ENCODE measurements at regions not wholly inside any gene's neighbourhood (a gene's known extent, or its start where the extent isn't known, plus 50 kb on each side); places are given as distances from the start of the nearest gene placed in this dataset.
A peak's percentile ranks its signal among the peaks of the same experiment; 100 is the strongest.

GRCh38 chr10:89122433-89123051 lies 84.6 kb downstream of the CH25H start:
- no peak overlapping the region for H3K4me3 ChIP-seq (ENCODE audit: low read length in 3 of 3)
- H3K9ac ChIP-seq (ENCODE audit: low read depth in 1 of 3, low read length in 3 of 3): no peak overlapping the region
- no peaks in the 10 kb centered on the region for H3K4me1 ChIP-seq (ENCODE audit: control insufficient read depth in 3 of 3, insufficient read depth in 3 of 3, low read length in 3 of 3)
- H3K27ac ChIP-seq (ENCODE audit: low read depth, low read length): peak overlapping the region; percentile 57
- no peaks in the 10 kb centered on the region for H3K36me3 ChIP-seq (ENCODE audit: control insufficient read depth in 3 of 3, insufficient read depth in 3 of 3, low read length in 3 of 3)
- no peaks in the 10 kb centered on the region for H3K9me3 ChIP-seq (ENCODE audit: control insufficient read depth in 3 of 3, low read length in 3 of 3)
- no peaks in the 10 kb centered on the region for H3K27me3 ChIP-seq (ENCODE audit: control insufficient read depth in 3 of 3, insufficient read depth in 3 of 3, low read length in 3 of 3)

GRCh38 chr10:89121764-89122020 lies 85.4 kb downstream of the CH25H start:
- no peak overlapping the region for H3K27ac ChIP-seq (ENCODE audit: low read depth, low read length)
- no peaks in the 10 kb centered on the region for H3K27me3 ChIP-seq (ENCODE audit: control insufficient read depth in 3 of 3, insufficient read depth in 3 of 3, low read length in 3 of 3)
- no peaks in the 10 kb centered on the region for H3K36me3 ChIP-seq (ENCODE audit: control insufficient read depth in 3 of 3, insufficient read depth in 3 of 3, low read length in 3 of 3)
- no peak overlapping the region for H3K4me3 ChIP-seq (ENCODE audit: low read length in 3 of 3)
- no peak overlapping the region for H3K9ac ChIP-seq (ENCODE audit: low read depth in 1 of 3, low read length in 3 of 3)
- H3K4me1 ChIP-seq (ENCODE audit: control insufficient read depth in 3 of 3, insufficient read depth in 3 of 3, low read length in 3 of 3): no peaks in the 10 kb centered on the region
- no peaks in the 10 kb centered on the region for H3K9me3 ChIP-seq (ENCODE audit: control insufficient read depth in 3 of 3, low read length in 3 of 3)

- Histone ChIP-seq H3K36me3 (ENCODE audit: control insufficient read depth in 3 of 3, insufficient read depth in 3 of 3, low read length in 3 of 3) (no peaks in the 10 kb centered on the region), H3K9me3 (ENCODE audit: control insufficient read depth in 3 of 3, low read length in 3 of 3) (no peaks in the 10 kb centered on the region), H3K27ac (ENCODE audit: low read depth, low read length) (no peak overlapping the region), H3K27me3 (ENCODE audit: control insufficient read depth in 3 of 3, insufficient read depth in 3 of 3, low read length in 3 of 3) (no peaks in the 10 kb centered on the region), H3K4me1 (ENCODE audit: control insufficient read depth in 3 of 3, insufficient read depth in 3 of 3, low read length in 3 of 3) (no peaks in the 10 kb centered on the region), H3K9ac (ENCODE audit: low read depth in 1 of 3, low read length in 3 of 3) (no peak overlapping the region), H3K4me3 (ENCODE audit: low read length in 3 of 3) (no peak overlapping the region)
These were observed 86.0 kb downstream of the CH25H start for GRCh38 chr10:89120931-89121763.

GRCh38 chr10:89119651-89120050 lies 87.5 kb downstream of the CH25H start:
- H3K36me3 ChIP-seq (ENCODE audit: control insufficient read depth in 3 of 3, insufficient read depth in 3 of 3, low read length in 3 of 3): no peaks in the 10 kb centered on the region
- no peaks in the 10 kb centered on the region for H3K4me1 ChIP-seq (ENCODE audit: control insufficient read depth in 3 of 3, insufficient read depth in 3 of 3, low read length in 3 of 3)
- H3K9ac ChIP-seq (ENCODE audit: low read depth in 1 of 3, low read length in 3 of 3): no peak overlapping the region
- no peak overlapping the region for H3K27ac ChIP-seq (ENCODE audit: low read depth, low read length)
- H3K27me3 ChIP-seq (ENCODE audit: control insufficient read depth in 3 of 3, insufficient read depth in 3 of 3, low read length in 3 of 3): no peaks in the 10 kb centered on the region
- no peak overlapping the region for H3K4me3 ChIP-seq (ENCODE audit: low read length in 3 of 3)
- H3K9me3 ChIP-seq (ENCODE audit: control insufficient read depth in 3 of 3, low read length in 3 of 3): no peaks in the 10 kb centered on the region

- Histone ChIP-seq H3K4me1 (ENCODE audit: control insufficient read depth in 3 of 3, insufficient read depth in 3 of 3, low read length in 3 of 3) (no peaks in the 10 kb centered on the region), H3K4me3 (ENCODE audit: low read length in 3 of 3) (no peak overlapping the region), H3K36me3 (ENCODE audit: control insufficient read depth in 3 of 3, insufficient read depth in 3 of 3, low read length in 3 of 3) (no peaks in the 10 kb centered on the region), H3K9ac (ENCODE audit: low read depth in 1 of 3, low read length in 3 of 3) (no peak overlapping the region), H3K27ac (ENCODE audit: low read depth, low read length) (no peak overlapping the region), H3K27me3 (ENCODE audit: control insufficient read depth in 3 of 3, insufficient read depth in 3 of 3, low read length in 3 of 3) (no peaks in the 10 kb centered on the region), H3K9me3 (ENCODE audit: control insufficient read depth in 3 of 3, low read length in 3 of 3) (no peaks in the 10 kb centered on the region)
These were observed 89.0 kb downstream of the CH25H start for GRCh38 chr10:89118091-89118490.

- Histone ChIP-seq H3K9me3 (ENCODE audit: control insufficient read depth in 3 of 3, low read length in 3 of 3) (no peaks in the 10 kb centered on the region), H3K27me3 (ENCODE audit: control insufficient read depth in 3 of 3, insufficient read depth in 3 of 3, low read length in 3 of 3) (no peaks in the 10 kb centered on the region), H3K4me1 (ENCODE audit: control insufficient read depth in 3 of 3, insufficient read depth in 3 of 3, low read length in 3 of 3) (no peaks in the 10 kb centered on the region), H3K36me3 (ENCODE audit: control insufficient read depth in 3 of 3, insufficient read depth in 3 of 3, low read length in 3 of 3) (no peaks in the 10 kb centered on the region), H3K9ac (ENCODE audit: low read depth in 1 of 3, low read length in 3 of 3) (no peak overlapping the region), H3K4me3 (ENCODE audit: low read length in 3 of 3) (no peak overlapping the region), H3K27ac (ENCODE audit: low read depth, low read length) (no peak overlapping the region)
These were observed 91.1 kb downstream of the CH25H start for GRCh38 chr10:89115876-89116627.

- Histone ChIP-seq H3K4me1 (ENCODE audit: control insufficient read depth in 3 of 3, insufficient read depth in 3 of 3, low read length in 3 of 3) (no peaks in the 10 kb centered on the region), H3K27ac (ENCODE audit: low read depth, low read length) (no peak overlapping the region), H3K4me3 (ENCODE audit: low read length in 3 of 3) (no peak overlapping the region), H3K9ac (ENCODE audit: low read depth in 1 of 3, low read length in 3 of 3) (no peak overlapping the region), H3K9me3 (ENCODE audit: control insufficient read depth in 3 of 3, low read length in 3 of 3) (no peaks in the 10 kb centered on the region), H3K36me3 (ENCODE audit: control insufficient read depth in 3 of 3, insufficient read depth in 3 of 3, low read length in 3 of 3) (no peaks in the 10 kb centered on the region), H3K27me3 (ENCODE audit: control insufficient read depth in 3 of 3, insufficient read depth in 3 of 3, low read length in 3 of 3) (no peaks in the 10 kb centered on the region)
These were observed 92.1 kb downstream of the CH25H start for GRCh38 chr10:89114846-89115625.

- no peaks in the 10 kb centered on the region for H3K4me1 ChIP-seq (ENCODE audit: control insufficient read depth in 3 of 3, insufficient read depth in 3 of 3, low read length in 3 of 3)
- no peaks in the 10 kb centered on the region for H3K9me3 ChIP-seq (ENCODE audit: control insufficient read depth in 3 of 3, low read length in 3 of 3)
- no peak overlapping the region for H3K27ac ChIP-seq (ENCODE audit: low read depth, low read length)
- H3K9ac ChIP-seq (ENCODE audit: low read depth in 1 of 3, low read length in 3 of 3): no peak overlapping the region
- no peak overlapping the region for H3K4me3 ChIP-seq (ENCODE audit: low read length in 3 of 3)
- no peaks in the 10 kb centered on the region for H3K36me3 ChIP-seq (ENCODE audit: control insufficient read depth in 3 of 3, insufficient read depth in 3 of 3, low read length in 3 of 3)
- H3K27me3 ChIP-seq (ENCODE audit: control insufficient read depth in 3 of 3, insufficient read depth in 3 of 3, low read length in 3 of 3): no peaks in the 10 kb centered on the region
These were observed 104.4 kb downstream of the CH25H start for GRCh38 chr10:89102735-89103134.

GRCh38 chr10:89101943-89102342 lies 105.2 kb downstream of the CH25H start:
- no peak overlapping the region for H3K27ac ChIP-seq (ENCODE audit: low read depth, low read length)
- no peaks in the 10 kb centered on the region for H3K36me3 ChIP-seq (ENCODE audit: control insufficient read depth in 3 of 3, insufficient read depth in 3 of 3, low read length in 3 of 3)
- no peak overlapping the region for H3K4me3 ChIP-seq (ENCODE audit: low read length in 3 of 3)
- no peaks in the 10 kb centered on the region for H3K9me3 ChIP-seq (ENCODE audit: control insufficient read depth in 3 of 3, low read length in 3 of 3)
- H3K4me1 ChIP-seq (ENCODE audit: control insufficient read depth in 3 of 3, insufficient read depth in 3 of 3, low read length in 3 of 3): no peaks in the 10 kb centered on the region
- no peaks in the 10 kb centered on the region for H3K27me3 ChIP-seq (ENCODE audit: control insufficient read depth in 3 of 3, insufficient read depth in 3 of 3, low read length in 3 of 3)
- H3K9ac ChIP-seq (ENCODE audit: low read depth in 1 of 3, low read length in 3 of 3): no peak overlapping the region
